H1 (cell line): ENCODE measurements at regions not wholly inside any gene's neighbourhood (a gene's known extent, or its start where the extent isn't known, plus 50 kb on each side); places are given as distances from the start of the nearest gene placed in this dataset.

Experiments used
- CTCF ChIA-PET: fragments of 300-600 bp; sonication (Branson Sonifier 250); formaldehyde crosslinking; loops from one replicate; lab custom pipeline; 2021; ENCODE audit not compliant: partially characterized antibody; lab: Charles Lee
- POLR2A ChIA-PET: fragments of 300-600 bp; sonication (Branson Sonifier 250); formaldehyde crosslinking; loops from one replicate; lab custom pipeline; 2021; ENCODE audit warnings: inconsistent platforms; ENCODE audit not compliant: partially characterized antibody; lab: Charles Lee
- DNase-seq, 2 experiments: peaks; one replicate each; pipeline versions ENCODE4 v3.0.0 to v3.0.0-alpha.2; 2010 to 2022; ENCODE audit warnings: low spot score in 2 of 2, low read depth in 1 of 2, mixed read lengths in 1 of 2
- FAIRE-seq: peaks from 2 replicates; lab custom pipeline; 2011; peaks lifted over from hg19 to GRCh38; lab: Jason Lieb, UNC
- H2AFZ ChIP-seq: 2 replicates; pipeline ENCODE4 v1.8.1; 2012; ENCODE audit warnings: low read length, inconsistent platforms
- H2AK5ac ChIP-seq: 2 replicates; pipeline ENCODE4 v1.6.1; 2013; ENCODE audit warnings: low read depth, low read length
- H2BK120ac ChIP-seq: replicated peaks from 2 replicates; pipeline ENCODE3; 2013; ENCODE audit warnings: low read depth, low read length, inconsistent platforms
- H2BK12ac ChIP-seq: 2 replicates; pipeline ENCODE4 v1.6.1; 2013; ENCODE audit warnings: low read depth, low read length
- H2BK15ac ChIP-seq: 2 replicates; pipeline ENCODE4 v1.6.1; 2013; ENCODE audit warnings: low read length
- H2BK20ac ChIP-seq: 2 replicates; pipeline ENCODE4 v1.6.1; 2013; ENCODE audit warnings: low read length
- H2BK5ac ChIP-seq: 2 replicates; pipeline ENCODE4 v1.6.1; 2013; ENCODE audit warnings: low read depth, low read length
- H3K14ac ChIP-seq: 2 replicates; pipeline ENCODE4 v1.6.1; 2013; ENCODE audit warnings: inconsistent platforms; ENCODE audit not compliant: insufficient read length
- H3K18ac ChIP-seq: 2 replicates; pipeline ENCODE4 v1.6.1; 2013; ENCODE audit warnings: low read length; ENCODE audit errors: extremely low read depth
- H3K23ac ChIP-seq: 2 replicates; pipeline ENCODE4 v1.6.1; 2013; ENCODE audit warnings: inconsistent platforms; ENCODE audit not compliant: insufficient read length
- H3K23me2 ChIP-seq: 2 replicates; pipeline ENCODE4 v1.6.1; 2013; ENCODE audit warnings: low read depth, low read length
- H3K27ac ChIP-seq: 2 replicates; pipeline ENCODE4 v1.6.1; 2011; ENCODE audit warnings: low read depth, low read length, inconsistent platforms
- H3K27me3 ChIP-seq, 4 experiments: replicated peaks in 1 of 4; 1 replicate in 1 of 4; 2 replicates in 3 of 4; pipeline versions ENCODE4 v1.6.1 to v1.8.1; 2011 to 2013; ENCODE audit warnings: low read length in 3 of 4, mild to moderate bottlenecking in 3 of 4, inconsistent platforms in 2 of 4, mixed read lengths in 2 of 4, moderate library complexity in 1 of 4; ENCODE audit not compliant: control insufficient read depth in 3 of 4, insufficient read depth in 3 of 4; ENCODE audit errors: extremely low read depth in 1 of 4
- H3K36me3 ChIP-seq, 4 experiments: 2 replicates each; pipeline versions ENCODE4 v1.6.1 to v1.8.1; 2011 to 2013; ENCODE audit warnings: mild to moderate bottlenecking in 4 of 4, low read length in 3 of 4, moderate library complexity in 2 of 4, control low read depth in 1 of 4, inconsistent platforms in 1 of 4; ENCODE audit not compliant: insufficient read depth in 4 of 4, control insufficient read depth in 2 of 4
- H3K4ac ChIP-seq: replicated peaks from 2 replicates; pipeline ENCODE3; 2013; ENCODE audit warnings: low read length, low read depth, mixed read lengths, inconsistent platforms; ENCODE audit not compliant: insufficient read length
- H3K4me1 ChIP-seq, 4 experiments: replicated peaks in 1 of 4; 1 replicate in 1 of 4; 2 replicates in 3 of 4; pipeline versions ENCODE4 v1.6.1 to v1.8.1; 2011 to 2013; ENCODE audit warnings: low read length in 3 of 4, inconsistent platforms in 2 of 4, mixed read lengths in 1 of 4; ENCODE audit not compliant: insufficient read depth in 4 of 4, control insufficient read depth in 3 of 4
- H3K4me2 ChIP-seq, 2 experiments: 2 replicates each; pipeline versions ENCODE4 v1.6.1 to v1.8.1; 2011 to 2013; ENCODE audit warnings: low read depth in 2 of 2, low read length in 2 of 2, control low read depth in 1 of 2, inconsistent platforms in 1 of 2, mild to moderate bottlenecking in 1 of 2; ENCODE audit not compliant: insufficient read depth in 1 of 2
- H3K4me3 ChIP-seq, 4 experiments: fragments of 200-600, 300-600 bp in 1 of 4; sonication (generic), shearing (Covaris generic), sonication (Bioruptor Twin) in 1 of 4; 2 replicates each; pipeline versions ENCODE4 v1.5.1 to v1.8.1; 2011 to 2016; ENCODE audit warnings: low read length in 4 of 4, low read depth in 3 of 4, control low read depth in 2 of 4, inconsistent platforms in 2 of 4, mild to moderate bottlenecking in 2 of 4, mixed read lengths in 1 of 4, moderate library complexity in 1 of 4; ENCODE audit not compliant: insufficient read depth in 2 of 4; ENCODE audit errors: extremely low read depth in 1 of 4
- H3K56ac ChIP-seq: replicated peaks from 2 replicates; pipeline ENCODE3; 2013; ENCODE audit warnings: low read depth, mild to moderate bottlenecking, mixed read lengths, low read length, inconsistent platforms; ENCODE audit not compliant: insufficient read length
- H3K79me1 ChIP-seq: 2 replicates; pipeline ENCODE4 v1.6.1; 2013; ENCODE audit warnings: low read depth, low read length, control low read depth
- H3K79me2 ChIP-seq, 2 experiments: 2 replicates each; pipeline versions ENCODE4 v1.6.1 to v1.8.1; 2012 to 2013; ENCODE audit warnings: low read length in 2 of 2, mild to moderate bottlenecking in 2 of 2, inconsistent platforms in 1 of 2; ENCODE audit not compliant: insufficient read depth in 2 of 2, control insufficient read depth in 1 of 2
- H3K9ac ChIP-seq, 4 experiments: replicated peaks in 1 of 4; 1 replicate in 1 of 4; 2 replicates in 3 of 4; pipeline versions ENCODE4 v1.6.1 to v1.8.1; 2011 to 2013; ENCODE audit warnings: low read depth in 3 of 4, low read length in 3 of 4, control low read depth in 2 of 4, mild to moderate bottlenecking in 2 of 4, moderate library complexity in 2 of 4, inconsistent platforms in 1 of 4; ENCODE audit errors: extremely low read depth in 1 of 4
- H3K9me3 ChIP-seq, 2 experiments: 2 replicates each; pipeline versions ENCODE4 v1.6.1 to v1.8.1; 2012 to 2013; ENCODE audit warnings: mild to moderate bottlenecking in 2 of 2, moderate library complexity in 2 of 2, control low read depth in 1 of 2, inconsistent platforms in 1 of 2, low read depth in 1 of 2, low read length in 1 of 2, mixed read lengths in 1 of 2; ENCODE audit not compliant: insufficient read depth in 2 of 2
- H4K20me1 ChIP-seq, 2 experiments: replicated peaks in 1 of 2; 2 replicates each; pipeline versions ENCODE3 to v1.8.1; 2011 to 2013; ENCODE audit warnings: inconsistent platforms in 2 of 2, low read length in 2 of 2, mild to moderate bottlenecking in 1 of 2; ENCODE audit not compliant: insufficient read depth in 2 of 2, control insufficient read depth in 1 of 2
- H4K5ac ChIP-seq: 2 replicates; pipeline ENCODE4 v1.6.1; 2013; ENCODE audit warnings: low read length, low read depth, mixed read lengths, inconsistent platforms; ENCODE audit not compliant: insufficient read length
- H4K8ac ChIP-seq: 2 replicates; pipeline ENCODE4 v1.8.0; 2013; ENCODE audit warnings: mild to moderate bottlenecking, moderate library complexity, low read length, inconsistent platforms; ENCODE audit not compliant: insufficient read depth; ENCODE audit errors: extremely low read depth
- H4K91ac ChIP-seq: replicated peaks from 2 replicates; pipeline ENCODE3; 2013; ENCODE audit warnings: low read length, mixed read lengths, inconsistent platforms; ENCODE audit not compliant: insufficient read length
- ATF3 ChIP-seq: IDR thresholded peaks from 2 replicates; pipeline ENCODE4 v1.6.1; 2011; ENCODE audit warnings: low read depth, mild to moderate bottlenecking, low read length; ENCODE audit not compliant: insufficient read depth
- EP300 ChIP-seq, 2 experiments: IDR thresholded peaks; 1 replicate in 1 of 2; 2 replicates in 1 of 2; pipeline ENCODE4 v1.6.1; 2011 to 2012; ENCODE audit warnings: low read depth in 2 of 2, low read length in 2 of 2, mild to moderate bottlenecking in 2 of 2, borderline replicate concordance in 1 of 2, inconsistent platforms in 1 of 2, moderate library complexity in 1 of 2
- MAX ChIP-seq: IDR thresholded peaks from 2 replicates; pipeline ENCODE4 v1.6.1; 2012; ENCODE audit warnings: inconsistent platforms
- POU5F1 ChIP-seq: IDR thresholded peaks from 2 replicates; pipeline ENCODE4 v1.6.1; 2011; ENCODE audit warnings: low read depth, mild to moderate bottlenecking, low read length, moderate library complexity

- H3K27ac ChIP-seq, result no peak overlapping the region
- H2AFZ ChIP-seq, result no peak overlapping the region
- H2AK5ac ChIP-seq, result no peak overlapping the region
- H3K36me3 ChIP-seq, result no peaks in the 10 kb centered on the region
- H3K23ac ChIP-seq, result no peak overlapping the region
- H2BK15ac ChIP-seq, result no peak overlapping the region
- no peaks in the 10 kb centered on the region for H3K79me1 ChIP-seq
- H3K9ac ChIP-seq, result no peak overlapping the region
- no peak overlapping the region for H3K18ac ChIP-seq
- no peaks in the 10 kb centered on the region for H3K4me1 ChIP-seq
- no peak overlapping the region for H2BK120ac ChIP-seq
- H3K27me3 ChIP-seq, result no peaks in the 10 kb centered on the region
- no peak overlapping the region for H4K5ac ChIP-seq
- H2BK20ac ChIP-seq, result no peak overlapping the region
- H4K20me1 ChIP-seq, result no peaks in the 10 kb centered on the region
- no peaks in the 10 kb centered on the region for H3K23me2 ChIP-seq
- H3K4me3 ChIP-seq, result no peak overlapping the region
- H2BK5ac ChIP-seq, result no peak overlapping the region
- no peak for DNase-seq
- no peak overlapping the region for H3K4ac ChIP-seq
- no peak overlapping the region for H3K56ac ChIP-seq
- peaks cover 57 to 67% of the 10 kb centered on the region in 2 experiments for H3K9me3 ChIP-seq
- no peaks in the 10 kb centered on the region for H3K79me2 ChIP-seq
- no peak for FAIRE-seq
- no peak overlapping the region for H4K8ac ChIP-seq
- ChIA-PET POLR2A (no interaction called here), CTCF (no interaction called here)
- H2BK12ac ChIP-seq, result no peak overlapping the region
- no peak overlapping the region for H3K4me2 ChIP-seq
- H3K14ac ChIP-seq, result no peak overlapping the region
- no peak overlapping the region for H4K91ac ChIP-seq
- no peak for TF ChIP-seq ATF3
- TF ChIP-seq POU5F1, result no peak
- TF ChIP-seq MAX, result no peak
- no peak for TF ChIP-seq EP300 (IDR thresholded peaks at IDR 0.05; ENCODE audit: borderline replicate concordance in 1 of 2, low read depth in 2 of 2, low read length in 2 of 2)
Observed at GRCh38 chr19:27717825-27718224, 1495.1 kb downstream of the UQCRFS1 start.
